ENCODE measurements at regions not wholly inside any gene's neighbourhood (a gene's known extent, or its start where the extent isn't known, plus 50 kb on each side); places are given as distances from the start of the nearest gene placed in this dataset.

DNA sequence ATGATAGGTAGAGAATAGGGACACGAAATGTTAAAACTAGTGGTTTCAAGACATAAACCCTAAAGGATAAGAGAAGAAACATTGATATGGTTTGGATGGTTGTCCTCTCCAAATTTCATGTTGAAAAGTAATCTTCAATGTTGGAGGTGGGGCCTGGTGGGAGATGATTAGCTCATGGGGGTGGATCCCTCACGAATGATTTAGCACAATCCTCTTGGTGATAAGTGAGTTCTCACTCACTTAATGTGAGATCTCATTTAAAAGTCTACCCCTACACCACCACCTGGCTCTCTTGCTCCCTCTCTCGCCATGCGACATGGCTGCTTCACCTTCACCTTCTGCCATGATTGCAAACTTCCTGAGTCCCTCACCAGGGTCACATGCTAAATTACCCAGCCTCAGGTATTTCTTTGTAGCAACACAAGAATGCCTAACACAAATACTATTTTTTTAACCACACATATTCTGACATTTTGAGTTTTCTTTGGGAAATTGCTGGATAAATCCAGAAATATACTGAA is 242.4 kb upstream of the PHF14 start:
- TF ChIP-seq, protein P1, sequence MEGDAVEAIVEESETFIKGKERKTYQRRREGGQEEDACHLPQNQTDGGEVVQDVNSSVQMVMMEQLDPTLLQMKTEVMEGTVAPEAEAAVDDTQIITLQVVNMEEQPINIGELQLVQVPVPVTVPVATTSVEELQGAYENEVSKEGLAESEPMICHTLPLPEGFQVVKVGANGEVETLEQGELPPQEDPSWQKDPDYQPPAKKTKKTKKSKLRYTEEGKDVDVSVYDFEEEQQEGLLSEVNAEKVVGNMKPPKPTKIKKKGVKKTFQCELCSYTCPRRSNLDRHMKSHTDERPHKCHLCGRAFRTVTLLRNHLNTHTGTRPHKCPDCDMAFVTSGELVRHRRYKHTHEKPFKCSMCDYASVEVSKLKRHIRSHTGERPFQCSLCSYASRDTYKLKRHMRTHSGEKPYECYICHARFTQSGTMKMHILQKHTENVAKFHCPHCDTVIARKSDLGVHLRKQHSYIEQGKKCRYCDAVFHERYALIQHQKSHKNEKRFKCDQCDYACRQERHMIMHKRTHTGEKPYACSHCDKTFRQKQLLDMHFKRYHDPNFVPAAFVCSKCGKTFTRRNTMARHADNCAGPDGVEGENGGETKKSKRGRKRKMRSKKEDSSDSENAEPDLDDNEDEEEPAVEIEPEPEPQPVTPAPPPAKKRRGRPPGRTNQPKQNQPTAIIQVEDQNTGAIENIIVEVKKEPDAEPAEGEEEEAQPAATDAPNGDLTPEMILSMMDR (IDR thresholded peaks at IDR 0.05; ENCODE audit: borderline replicate concordance, insufficient read depth, low read depth, low read length): no peak
- no peak overlapping the region for H3K4me3 ChIP-seq (ENCODE audit: low read depth, low read length)

DNA sequence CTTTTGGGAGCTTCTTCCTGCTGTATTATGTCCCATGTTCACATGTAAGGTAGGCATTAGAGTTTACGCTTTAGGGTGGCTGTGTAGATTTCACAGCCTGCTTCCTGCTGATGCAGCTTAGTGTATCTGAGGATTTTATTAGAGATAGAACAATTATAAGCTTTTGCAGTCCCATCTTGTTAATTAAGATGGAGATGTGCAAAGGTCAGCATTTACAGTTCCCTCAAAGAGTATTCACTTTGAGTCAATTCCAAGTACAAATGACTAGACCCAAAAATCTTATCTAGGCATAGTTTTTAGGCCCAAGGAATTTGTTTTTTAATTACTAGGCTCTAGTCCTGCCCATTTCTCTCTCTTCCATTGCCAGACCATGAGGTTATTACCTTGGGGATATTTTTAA is 239.9 kb upstream of the PHF14 start:
- H3K4me3 ChIP-seq (ENCODE audit: low read depth, low read length): no peak overlapping the region
- TF ChIP-seq, protein P1 (IDR thresholded peaks at IDR 0.05; ENCODE audit: borderline replicate concordance, insufficient read depth, low read depth, low read length): no peak

DNA sequence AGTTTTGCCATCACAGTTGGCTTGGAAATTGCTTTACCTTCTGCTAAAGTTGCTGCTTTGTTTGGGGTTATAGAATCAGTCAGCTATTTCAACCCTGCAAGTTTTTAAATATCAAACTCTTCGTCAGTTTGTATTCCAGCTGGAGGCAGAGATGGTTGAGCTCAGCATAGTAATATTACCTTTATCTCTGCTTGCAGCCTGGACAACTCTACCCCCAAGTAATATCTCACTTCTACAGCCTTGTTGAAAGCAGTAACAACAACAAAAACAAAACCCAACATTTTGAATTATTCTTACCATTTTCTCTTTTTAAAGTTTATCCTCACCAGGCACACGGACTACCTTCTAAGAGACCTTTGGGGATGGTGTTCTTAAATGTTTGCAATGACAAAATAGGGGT is 239.1 kb upstream of the PHF14 start:
- no peak overlapping the region for H3K4me3 ChIP-seq (ENCODE audit: low read depth, low read length)
- TF ChIP-seq, protein P1 (IDR thresholded peaks at IDR 0.05; ENCODE audit: borderline replicate concordance, insufficient read depth, low read depth, low read length): no peak

DNA sequence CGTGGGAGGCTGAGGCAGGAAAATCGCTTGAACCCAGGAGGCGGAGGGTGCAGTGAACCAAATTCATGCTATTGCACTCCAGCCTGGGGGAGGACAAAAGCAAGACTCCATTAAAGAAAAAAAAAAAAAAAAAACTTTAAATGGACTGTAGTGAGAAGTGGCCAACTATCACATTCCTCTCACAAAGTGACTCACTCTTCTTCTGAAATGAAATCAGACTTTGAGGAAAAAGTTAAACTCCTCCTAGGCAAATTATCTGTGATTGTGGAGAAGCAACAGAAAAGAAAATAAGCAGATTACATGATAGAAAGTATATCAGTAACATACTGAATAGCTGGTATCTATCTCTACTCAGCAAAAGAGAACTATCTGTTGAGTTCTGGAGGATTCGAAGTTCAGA is 234.3 kb upstream of the PHF14 start:
- no peak overlapping the region for H3K4me3 ChIP-seq (ENCODE audit: low read depth, low read length)
- TF ChIP-seq, protein P1 (IDR thresholded peaks at IDR 0.05; ENCODE audit: borderline replicate concordance, insufficient read depth, low read depth, low read length): no peak

DNA sequence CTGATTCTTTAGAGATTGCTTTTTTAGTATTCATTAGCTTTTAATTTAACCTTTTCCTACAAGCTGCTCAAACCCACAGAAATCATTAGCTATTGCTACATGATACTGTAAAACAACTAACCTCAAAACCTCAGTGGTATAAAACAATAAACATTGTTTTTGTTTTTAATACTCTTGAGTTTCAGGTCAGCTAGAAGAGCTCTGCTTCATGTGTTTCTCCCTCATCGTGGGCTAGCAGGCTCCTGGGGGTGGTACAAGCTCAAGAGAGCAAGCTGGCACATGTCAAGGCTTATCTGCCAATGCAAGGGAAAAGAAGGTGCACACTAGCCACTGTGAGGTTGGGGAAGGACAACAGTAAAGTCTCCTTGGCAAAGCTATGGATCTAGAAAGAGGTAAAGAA is 232.9 kb upstream of the PHF14 start:
- TF ChIP-seq, protein P1 (IDR thresholded peaks at IDR 0.05; ENCODE audit: borderline replicate concordance, insufficient read depth, low read depth, low read length): no peak
- no peak overlapping the region for H3K4me3 ChIP-seq (ENCODE audit: low read depth, low read length)

DNA sequence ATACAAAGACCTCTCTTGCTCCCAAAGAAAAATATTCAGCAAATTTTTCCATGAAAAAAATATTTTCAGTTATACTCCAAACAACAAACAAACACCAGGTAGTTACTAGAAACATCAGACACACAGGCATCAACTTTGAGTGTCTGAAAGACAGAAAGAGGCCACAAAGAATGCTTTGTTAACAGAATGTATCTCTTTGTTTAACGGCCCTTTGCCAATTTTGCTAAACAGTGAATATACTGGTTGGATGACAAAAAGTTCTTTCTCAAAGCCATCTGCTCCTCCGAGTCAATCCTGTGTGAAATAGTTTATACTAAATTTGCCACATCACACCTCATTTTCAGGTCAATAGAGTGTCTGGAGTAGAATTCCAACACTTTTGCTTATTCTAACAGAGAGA is 216.7 kb upstream of the PHF14 start:
- H3K4me3 ChIP-seq (ENCODE audit: low read depth, low read length): no peak overlapping the region
- TF ChIP-seq, protein P1 (IDR thresholded peaks at IDR 0.05; ENCODE audit: borderline replicate concordance, insufficient read depth, low read depth, low read length): no peak

DNA sequence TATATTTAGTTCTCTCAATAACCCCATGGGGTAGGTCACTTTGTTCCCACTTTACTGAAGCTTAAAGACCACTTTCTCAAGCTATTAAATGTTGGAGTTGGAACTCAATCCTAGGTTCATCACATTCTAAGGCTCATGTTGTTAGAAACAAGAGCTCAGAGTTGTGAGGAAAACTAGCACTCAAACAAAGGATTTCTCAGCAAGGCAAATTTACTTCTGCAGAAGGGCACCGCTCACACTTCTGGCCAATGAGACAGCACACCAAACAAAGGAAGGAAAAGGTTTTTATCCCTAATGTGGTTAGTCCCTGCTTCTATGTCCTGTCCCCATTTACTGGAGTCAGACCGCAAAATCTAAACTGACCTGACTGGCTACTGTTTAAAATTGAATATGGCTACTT is 214.6 kb upstream of the PHF14 start:
- no peak overlapping the region for H3K4me3 ChIP-seq (ENCODE audit: low read depth, low read length)
- TF ChIP-seq, protein P1 (IDR thresholded peaks at IDR 0.05; ENCODE audit: borderline replicate concordance, insufficient read depth, low read depth, low read length): no peak
